ENCODE measurements at regions not wholly inside any gene's neighbourhood (a gene's known extent, or its start where the extent isn't known, plus 50 kb on each side); places are given as distances from the start of the nearest gene placed in this dataset.

GRCh38 chr4:57214654-57215411, 104.6 kb upstream of the IGFBP7 start:
- TF ChIP-seq CTCF (IDR thresholded peaks at IDR 0.05) = no peak
- no peak for TF ChIP-seq POLR2A (IDR thresholded peaks at IDR 0.05)

Data from heart left ventricle (tissue), 13 donors.